ENCODE measurements at regions not wholly inside any gene's neighbourhood (a gene's known extent, or its start where the extent isn't known, plus 50 kb on each side); places are given as distances from the start of the nearest gene placed in this dataset.

DNA sequence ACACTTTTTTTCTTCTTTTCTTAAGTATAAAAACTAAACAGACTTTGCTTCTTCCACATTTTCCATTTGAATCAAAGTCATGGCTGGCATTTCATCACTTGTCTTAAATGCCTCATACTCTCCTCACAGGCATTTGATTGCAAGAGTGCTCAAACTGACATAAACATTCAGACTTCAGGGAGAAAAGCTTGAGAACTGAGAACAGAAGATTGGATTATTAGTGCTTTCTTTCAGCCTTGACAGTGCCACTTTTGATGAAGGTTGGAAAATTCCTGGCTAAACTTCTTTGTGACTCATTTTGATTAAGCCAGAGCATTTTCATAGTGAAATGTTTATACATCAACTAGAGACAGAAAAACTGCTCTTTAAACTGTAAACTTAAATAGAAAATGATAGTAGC is 544.4 kb downstream of the DIPK2A start:
- H3K36me3 ChIP-seq (ENCODE audit: insufficient read depth, low read length, poor library complexity, severe bottlenecking) = no peaks in the 10 kb centered on the region
- BruUV-seq (replicated peaks) = no TSS peak
- H3K27ac ChIP-seq (ENCODE audit: low read depth, low read length, poor library complexity, severe bottlenecking) = no peak overlapping the region
- H3K9me3 ChIP-seq (ENCODE audit: low read depth, low read length, poor library complexity, severe bottlenecking) = no peaks in the 10 kb centered on the region
- ChIA-PET CTCF (no interaction called here), POLR2A (ENCODE audit: low non-redundant PET) (no interaction called here)
- intact Hi-C loops (cut with micrococcal nuclease; ENCODE audit: unreplicated experiment) = no loop called here
- no peaks in the 10 kb centered on the region for H3K4me1 ChIP-seq (ENCODE audit: insufficient read depth, low read length, poor library complexity, severe bottlenecking)
- H3K4me3 ChIP-seq (ENCODE audit: low read depth, low read length, poor library complexity, severe bottlenecking) = no peak overlapping the region
- no peak for DNase-seq (ENCODE audit: low spot score)
- TF ChIP-seq, protein P1, sequence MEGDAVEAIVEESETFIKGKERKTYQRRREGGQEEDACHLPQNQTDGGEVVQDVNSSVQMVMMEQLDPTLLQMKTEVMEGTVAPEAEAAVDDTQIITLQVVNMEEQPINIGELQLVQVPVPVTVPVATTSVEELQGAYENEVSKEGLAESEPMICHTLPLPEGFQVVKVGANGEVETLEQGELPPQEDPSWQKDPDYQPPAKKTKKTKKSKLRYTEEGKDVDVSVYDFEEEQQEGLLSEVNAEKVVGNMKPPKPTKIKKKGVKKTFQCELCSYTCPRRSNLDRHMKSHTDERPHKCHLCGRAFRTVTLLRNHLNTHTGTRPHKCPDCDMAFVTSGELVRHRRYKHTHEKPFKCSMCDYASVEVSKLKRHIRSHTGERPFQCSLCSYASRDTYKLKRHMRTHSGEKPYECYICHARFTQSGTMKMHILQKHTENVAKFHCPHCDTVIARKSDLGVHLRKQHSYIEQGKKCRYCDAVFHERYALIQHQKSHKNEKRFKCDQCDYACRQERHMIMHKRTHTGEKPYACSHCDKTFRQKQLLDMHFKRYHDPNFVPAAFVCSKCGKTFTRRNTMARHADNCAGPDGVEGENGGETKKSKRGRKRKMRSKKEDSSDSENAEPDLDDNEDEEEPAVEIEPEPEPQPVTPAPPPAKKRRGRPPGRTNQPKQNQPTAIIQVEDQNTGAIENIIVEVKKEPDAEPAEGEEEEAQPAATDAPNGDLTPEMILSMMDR (conservative IDR thresholded peaks at IDR 0.05; ENCODE audit: low read depth, low read length) = no peak
- no peak for TF ChIP-seq EZH2 (IDR thresholded peaks at IDR 0.05; ENCODE audit: borderline replicate concordance, low read depth, low read length, poor library complexity, severe bottlenecking)
- no peaks in the 10 kb centered on the region for H3K27me3 ChIP-seq (replicated peaks; ENCODE audit: insufficient read depth, low read depth, low read length, poor library complexity)

GRCh38 chr3:144516589-144516988 is 545.0 kb downstream of the DIPK2A start:
- no peak overlapping the region for H3K27ac ChIP-seq (ENCODE audit: low read depth, low read length, poor library complexity, severe bottlenecking)
- no peaks in the 10 kb centered on the region for H3K4me1 ChIP-seq (ENCODE audit: insufficient read depth, low read length, poor library complexity, severe bottlenecking)
- BruUV-seq (replicated peaks) = no TSS peak
- intact Hi-C loops (cut with micrococcal nuclease; ENCODE audit: unreplicated experiment) = no loop called here
- no peak overlapping the region for H3K4me3 ChIP-seq (ENCODE audit: low read depth, low read length, poor library complexity, severe bottlenecking)
- TF ChIP-seq EZH2 (IDR thresholded peaks at IDR 0.05; ENCODE audit: borderline replicate concordance, low read depth, low read length, poor library complexity, severe bottlenecking) = no peak
- DNase-seq (ENCODE audit: low spot score) = no peak
- no peaks in the 10 kb centered on the region for H3K27me3 ChIP-seq (replicated peaks; ENCODE audit: insufficient read depth, low read depth, low read length, poor library complexity)
- no peaks in the 10 kb centered on the region for H3K9me3 ChIP-seq (ENCODE audit: low read depth, low read length, poor library complexity, severe bottlenecking)
- ChIA-PET POLR2A (ENCODE audit: low non-redundant PET) (no interaction called here), CTCF (no interaction called here)
- H3K36me3 ChIP-seq (ENCODE audit: insufficient read depth, low read length, poor library complexity, severe bottlenecking) = no peaks in the 10 kb centered on the region

DNA sequence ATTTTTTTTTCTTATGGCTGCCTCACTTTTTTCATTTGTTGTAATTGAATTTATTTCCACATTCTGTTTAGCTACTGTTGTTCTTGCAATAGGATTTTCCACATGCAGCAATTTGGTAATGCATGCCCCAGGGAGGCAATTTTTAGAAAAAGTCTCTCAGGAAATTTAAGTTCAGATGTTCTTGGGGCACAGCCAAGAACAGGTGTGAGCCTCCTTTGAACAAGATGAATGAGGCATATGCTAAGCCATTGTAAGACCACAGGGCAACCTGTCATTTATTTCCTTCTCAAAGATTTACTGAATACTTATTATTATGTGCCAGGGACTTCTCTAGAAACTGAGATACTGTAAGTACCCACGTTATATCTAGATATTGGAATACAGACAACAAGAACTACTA is 549.5 kb downstream of the DIPK2A start:
- DNase-seq (ENCODE audit: low spot score) = no peak
- H3K27ac ChIP-seq (ENCODE audit: low read depth, low read length, poor library complexity, severe bottlenecking) = no peak overlapping the region
- no peak overlapping the region for H3K4me3 ChIP-seq (ENCODE audit: low read depth, low read length, poor library complexity, severe bottlenecking)
- BruUV-seq (replicated peaks) = no TSS peak
- no peaks in the 10 kb centered on the region for H3K36me3 ChIP-seq (ENCODE audit: insufficient read depth, low read length, poor library complexity, severe bottlenecking)
- no peaks in the 10 kb centered on the region for H3K27me3 ChIP-seq (replicated peaks; ENCODE audit: insufficient read depth, low read depth, low read length, poor library complexity)
- ChIA-PET POLR2A (ENCODE audit: low non-redundant PET) (no interaction called here), CTCF (no interaction called here)
- intact Hi-C loops (cut with micrococcal nuclease; ENCODE audit: unreplicated experiment) = no loop called here
- TF ChIP-seq EZH2 (IDR thresholded peaks at IDR 0.05; ENCODE audit: borderline replicate concordance, low read depth, low read length, poor library complexity, severe bottlenecking) = no peak
- TF ChIP-seq, protein P1 (conservative IDR thresholded peaks at IDR 0.05; ENCODE audit: low read depth, low read length) = no peak
- no peaks in the 10 kb centered on the region for H3K4me1 ChIP-seq (ENCODE audit: insufficient read depth, low read length, poor library complexity, severe bottlenecking)
- no peaks in the 10 kb centered on the region for H3K9me3 ChIP-seq (ENCODE audit: low read depth, low read length, poor library complexity, severe bottlenecking)

GRCh38 chr3:144522456-144522855 is 550.8 kb downstream of the DIPK2A start:
- H3K4me1 ChIP-seq (ENCODE audit: insufficient read depth, low read length, poor library complexity, severe bottlenecking) = no peaks in the 10 kb centered on the region
- no peaks in the 10 kb centered on the region for H3K27me3 ChIP-seq (replicated peaks; ENCODE audit: insufficient read depth, low read depth, low read length, poor library complexity)
- TF ChIP-seq EZH2 (IDR thresholded peaks at IDR 0.05; ENCODE audit: borderline replicate concordance, low read depth, low read length, poor library complexity, severe bottlenecking) = no peak
- TF ChIP-seq, protein P1 (conservative IDR thresholded peaks at IDR 0.05; ENCODE audit: low read depth, low read length) = no peak
- no peak for DNase-seq (ENCODE audit: low spot score)
- H3K27ac ChIP-seq (ENCODE audit: low read depth, low read length, poor library complexity, severe bottlenecking) = no peak overlapping the region
- BruUV-seq (replicated peaks) = no TSS peak
- ChIA-PET CTCF (no interaction called here), POLR2A (ENCODE audit: low non-redundant PET) (no interaction called here)
- intact Hi-C loops (cut with micrococcal nuclease; ENCODE audit: unreplicated experiment) = no loop called here
- H3K9me3 ChIP-seq (ENCODE audit: low read depth, low read length, poor library complexity, severe bottlenecking) = no peaks in the 10 kb centered on the region
- H3K4me3 ChIP-seq (ENCODE audit: low read depth, low read length, poor library complexity, severe bottlenecking) = no peak overlapping the region
- H3K36me3 ChIP-seq (ENCODE audit: insufficient read depth, low read length, poor library complexity, severe bottlenecking) = no peaks in the 10 kb centered on the region

Measured in A673 (cell line).